Heart left ventricle (tissue), 16 donors: ENCODE measurements at regions not wholly inside any gene's neighbourhood (a gene's known extent, or its start where the extent isn't known, plus 50 kb on each side); places are given as distances from the start of the nearest gene placed in this dataset.

Experiments
- ATAC-seq, 4 donors: fragments of 200-7000 bp; cut with Tn5 transposase; one replicate each; pipeline ENCODE4 v1.9.1; 2020 to 2022; ENCODE audit warnings: moderate library complexity in 4 of 4, mild to moderate bottlenecking in 3 of 4, moderate number of reproducible peaks in 1 of 4
- DNase-seq, 5 donors: peaks; one replicate each; pipeline ENCODE4 v3.0.0-alpha.2; 2020
- H3K27ac ChIP-seq, 12 donors: fragments of 200-600 bp; sonication (generic) in 4 of 12; one replicate each; pipeline versions ENCODE4 v1.5.0 to v1.8.0; 2016 to 2022; ENCODE audit warnings: mild to moderate bottlenecking in 2 of 12
- H3K27me3 ChIP-seq, 9 donors: fragments of 200-600 bp; sonication (generic) in 2 of 9; one replicate each; pipeline versions ENCODE4 v1.5.1 to v1.8.0; 2016 to 2022; ENCODE audit warnings: mild to moderate bottlenecking in 3 of 9
- H3K36me3 ChIP-seq, 9 donors: fragments of 200-600 bp; sonication (generic) in 2 of 9; one replicate each; pipeline versions ENCODE4 v1.5.0 to v1.8.0; 2018 to 2022; ENCODE audit warnings: mild to moderate bottlenecking in 2 of 9
- H3K4me1 ChIP-seq, 12 donors: fragments of 200-600 bp; sonication (generic) in 4 of 12; one replicate each; pipeline versions ENCODE4 v1.5.0 to v1.8.0; 2016 to 2022; ENCODE audit warnings: mild to moderate bottlenecking in 3 of 12
- H3K4me3 ChIP-seq, 12 donors: fragments of 200-600 bp; sonication (generic) in 4 of 12; one replicate each; pipeline versions ENCODE4 v1.5.0 to v1.8.0; 2017 to 2022; ENCODE audit warnings: mild to moderate bottlenecking in 9 of 12, moderate library complexity in 4 of 12
- H3K9me3 ChIP-seq, 12 donors: fragments of 200-600 bp; sonication (generic) in 4 of 12; one replicate each; pipeline versions ENCODE4 v1.5.0 to v1.8.0; 2016 to 2022; ENCODE audit warnings: mild to moderate bottlenecking in 1 of 12
- CTCF ChIP-seq, 12 donors: fragments of 200-600 bp; sonication (generic) in 4 of 12; IDR thresholded peaks; one replicate each; pipeline versions ENCODE4 v1.5.0 to v1.8.0; 2018 to 2022; ENCODE audit warnings: antibody characterized with exemption in 12 of 12, mild to moderate bottlenecking in 5 of 12
- POLR2A ChIP-seq, 2 donors: fragments of 450-650 bp; IDR thresholded peaks; one replicate each; pipeline ENCODE4 v1.6.1; 2017; ENCODE audit warnings: antibody characterized with exemption in 2 of 2, mild to moderate bottlenecking in 2 of 2, moderate library complexity in 2 of 2
- WGBS, 4 donors: extraction: QIAGEN DNeasy Blood & Tissue Kit in 2 of 4; methylation state at CpG; one replicate each; pipeline versions ENCODE4 v1.1.5 to v1.1.7; 2013 to 2018; 5-methylcytosine and 5-hydroxymethylcytosine counted together
- intact Hi-C, 10 donors: fragments of 100-400 bp; cut with DNase I; formaldehyde crosslinking; loops; one replicate each; pipeline versions ENCODE4 v1.11.1 to v1.14.2; 2022
- donor health status: ischemic (EF 13 %, LVEDD 7.1; RV severe dilation, severe dysfunction).
- donor health status: healthy with polysubstance abuse.
- donor health status: DM: no; HTN: yes; CAD: no.
- donor health status: DM: no; HTN: no; CAD: no.
- donor health status: ischemic (EF 25% LVEDD 6.9; RV normal size, moderate dysfunction).
- donor health status: ischemic (EF 25% LVEDD 5.7; RV mildly dilated, moderate dysfunction).
- donor health status: healthy.
- donor health status: DM: yes; HTN: yes; CAD: no.
- donor health status: ischemic (EF 35%, LVEDD 5.7; RV mildly dilated, moderate dysfunction).
- donor health status: nonischemic (EF 11% LVEDD 7.7; RV severe dilation, severe dysfunction).
- donor health status: DM: yes; HTN: yes; CAD: no.
- donor health status: PGD.
- donor health status: ischemic (EF 29% LVEDD 5.4; RV normal size, mild dysfunction).
- donor health status: nonischemic (EF 23%, LVEDD 6.1; RV moderate dilation, normal function).

- no peak overlapping the region for H3K4me3 ChIP-seq
- DNase-seq, result no peak
- no peaks in the 10 kb centered on the region for H3K36me3 ChIP-seq
- no peaks in the 10 kb centered on the region for H3K9me3 ChIP-seq
- WGBS, 4 donors, result 94 to 98% (median 97%) methylated on average over 3 of the region's 3 CpGs
- no peak for ATAC-seq
- intact Hi-C loops, result no loop called here
- no peak for TF ChIP-seq CTCF (IDR thresholded peaks at IDR 0.05)
- no peak for TF ChIP-seq POLR2A (IDR thresholded peaks at IDR 0.05)
- H3K4me1 ChIP-seq, result no peaks in the 10 kb centered on the region
- H3K27ac ChIP-seq, result no peak overlapping the region
- no peaks in the 10 kb centered on the region for H3K27me3 ChIP-seq
Measured at GRCh38 chr4:149956678-149957077, 121.6 kb upstream of the DCLK2 start.

GRCh38 chr4:149961876-149962597, 116.2 kb upstream of the DCLK2 start:
- DNase-seq (no peak), ATAC-seq (peak in 2 of 4 donors; percentile 41 to 70)
- intact Hi-C loops, result no loop called here
- Histone ChIP-seq H3K27me3 (no peaks in the 10 kb centered on the region), H3K4me1 (no peaks in the 10 kb centered on the region), H3K4me3 (no peak overlapping the region), H3K27ac (no peak overlapping the region), H3K9me3 (no peaks in the 10 kb centered on the region), H3K36me3 (no peaks in the 10 kb centered on the region)
- 65 to 81% (median 70%) methylated on average over 5 of the region's 5 CpGs for WGBS, 4 donors
- TF ChIP-seq CTCF (IDR thresholded peaks at IDR 0.05) (no peak), POLR2A (IDR thresholded peaks at IDR 0.05) (no peak)

GRCh38 chr4:149964001-149964796, 114.0 kb upstream of the DCLK2 start:
- H3K27ac ChIP-seq, result no peak overlapping the region
- ATAC-seq (no peak), DNase-seq (no peak)
- H3K4me3 ChIP-seq, result no peak overlapping the region
- H3K4me1 ChIP-seq, result no peaks in the 10 kb centered on the region
- 85 to 88% (median 87%) methylated on average over 8 of the region's 8 CpGs for WGBS, 4 donors
- no peak for TF ChIP-seq CTCF (IDR thresholded peaks at IDR 0.05)
- TF ChIP-seq POLR2A (IDR thresholded peaks at IDR 0.05), result no peak
- intact Hi-C loops, result no loop called here
- no peaks in the 10 kb centered on the region for H3K27me3 ChIP-seq
- no peaks in the 10 kb centered on the region for H3K36me3 ChIP-seq
- H3K9me3 ChIP-seq, result no peaks in the 10 kb centered on the region

- H3K27me3 ChIP-seq, result no peaks in the 10 kb centered on the region
- TF ChIP-seq POLR2A (IDR thresholded peaks at IDR 0.05) (no peak), CTCF (IDR thresholded peaks at IDR 0.05) (no peak)
- no peaks in the 10 kb centered on the region for H3K36me3 ChIP-seq
- intact Hi-C loops, result no loop called here
- H3K27ac ChIP-seq, result no peak overlapping the region
- no peak for DNase-seq
- no peaks in the 10 kb centered on the region for H3K9me3 ChIP-seq
- no peak for ATAC-seq
- no peak overlapping the region for H3K4me3 ChIP-seq
- 41 to 64% (median 50%) methylated on average over 2 of the region's 2 CpGs for WGBS, 4 donors
- H3K4me1 ChIP-seq, result no peaks in the 10 kb centered on the region
Measured at GRCh38 chr4:149965206-149965605, 113.0 kb upstream of the DCLK2 start.
